Upper lobe of left lung (tissue), 4 donors: ENCODE measurements at regions not wholly inside any gene's neighbourhood (a gene's known extent, or its start where the extent isn't known, plus 50 kb on each side); places are given as distances from the start of the nearest gene placed in this dataset.

Experiments used
- CTCF ChIP-seq, 6 experiments: fragments of 450-650 bp in 4 of 6; fragments of 200-600 bp in 2 of 6; sonication (generic) in 2 of 6; IDR thresholded peaks; one replicate each; pipeline ENCODE4 v1.5.1; 2016 to 2019; ENCODE audit warnings: antibody characterized with exemption in 6 of 6
- EP300 ChIP-seq, 4 donors: sonication (generic); formaldehyde crosslinking; IDR thresholded peaks; one replicate each; pipeline ENCODE4 v1.5.1; 2017; ENCODE audit warnings: antibody characterized with exemption in 4 of 4, control low read depth in 2 of 4

GRCh38 chr6:119960456-119960855 lies 610.9 kb upstream of the MAN1A1 start:
- TF ChIP-seq EP300 (IDR thresholded peaks at IDR 0.05) (no peak), CTCF (IDR thresholded peaks at IDR 0.05) (no peak)
